OCI-LY7 (cell line): ENCODE measurements at regions not wholly inside any gene's neighbourhood (a gene's known extent, or its start where the extent isn't known, plus 50 kb on each side); places are given as distances from the start of the nearest gene placed in this dataset.

Experiments used
- EZH2phosphoT487 ChIP-seq: fragments of 200-600 bp; sonication (generic); IDR thresholded peaks from 2 replicates; pipeline ENCODE4 v1.6.1; 2018; ENCODE audit warnings: low read depth, borderline replicate concordance, mild to moderate bottlenecking, mixed run types, antibody characterized with exemption, low read length, moderate library complexity, mixed read lengths
- TF ChIP-seq, protein P1 (sequence below): fragments of 200-600 bp; sonication (generic); conservative IDR thresholded peaks from 2 replicates; pipeline ENCODE4 v1.5.1; 2014; ENCODE audit warnings: mild to moderate bottlenecking, antibody characterized with exemption, low read length, moderate library complexity, mixed read lengths

DNA sequence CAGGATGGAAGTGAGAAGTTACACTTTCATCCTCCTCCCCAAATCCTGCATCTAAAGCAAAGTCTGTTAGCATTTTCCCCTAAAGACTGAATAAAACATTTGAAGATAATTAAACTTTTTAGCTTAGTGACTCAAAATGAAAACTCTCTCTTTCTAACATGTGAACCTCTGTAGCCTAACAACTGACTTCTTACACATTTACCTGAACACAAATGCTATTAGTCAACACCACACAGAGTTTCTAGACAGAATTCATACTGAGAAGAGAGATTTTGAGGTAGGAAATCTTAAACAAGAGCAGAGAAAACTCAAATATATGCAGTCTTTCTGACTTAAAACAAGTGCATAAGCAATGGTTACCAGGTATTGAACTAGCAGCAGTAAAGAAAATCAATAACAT, 149.9 kb upstream of the SMLR1 start:
- TF ChIP-seq, protein P1, sequence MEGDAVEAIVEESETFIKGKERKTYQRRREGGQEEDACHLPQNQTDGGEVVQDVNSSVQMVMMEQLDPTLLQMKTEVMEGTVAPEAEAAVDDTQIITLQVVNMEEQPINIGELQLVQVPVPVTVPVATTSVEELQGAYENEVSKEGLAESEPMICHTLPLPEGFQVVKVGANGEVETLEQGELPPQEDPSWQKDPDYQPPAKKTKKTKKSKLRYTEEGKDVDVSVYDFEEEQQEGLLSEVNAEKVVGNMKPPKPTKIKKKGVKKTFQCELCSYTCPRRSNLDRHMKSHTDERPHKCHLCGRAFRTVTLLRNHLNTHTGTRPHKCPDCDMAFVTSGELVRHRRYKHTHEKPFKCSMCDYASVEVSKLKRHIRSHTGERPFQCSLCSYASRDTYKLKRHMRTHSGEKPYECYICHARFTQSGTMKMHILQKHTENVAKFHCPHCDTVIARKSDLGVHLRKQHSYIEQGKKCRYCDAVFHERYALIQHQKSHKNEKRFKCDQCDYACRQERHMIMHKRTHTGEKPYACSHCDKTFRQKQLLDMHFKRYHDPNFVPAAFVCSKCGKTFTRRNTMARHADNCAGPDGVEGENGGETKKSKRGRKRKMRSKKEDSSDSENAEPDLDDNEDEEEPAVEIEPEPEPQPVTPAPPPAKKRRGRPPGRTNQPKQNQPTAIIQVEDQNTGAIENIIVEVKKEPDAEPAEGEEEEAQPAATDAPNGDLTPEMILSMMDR, result no peak
- TF ChIP-seq EZH2phosphoT487, result no peak
